ENCODE measurements at regions not wholly inside any gene's neighbourhood (a gene's known extent, or its start where the extent isn't known, plus 50 kb on each side); places are given as distances from the start of the nearest gene placed in this dataset.

GRCh38 chr1:228960705-228961104, 225.4 kb downstream of the RHOU start:
- no peak overlapping the region for H3K9ac ChIP-seq (ENCODE audit: low read depth, low read length)
- no peak overlapping the region for H3K4me3 ChIP-seq (ENCODE audit: low read length)
- H3K27ac ChIP-seq (ENCODE audit: low read length) = no peak overlapping the region
- H3K27me3 ChIP-seq (ENCODE audit: insufficient read depth, low read length) = no peaks in the 10 kb centered on the region
- H3K4me1 ChIP-seq (ENCODE audit: insufficient read depth, low read length) = peaks cover under 1% of the 10 kb centered on the region; the same call in 1 of the 2 replicates
- H3K36me3 ChIP-seq (ENCODE audit: insufficient read depth, low read depth, low read length) = no peaks in the 10 kb centered on the region
- no peaks in the 10 kb centered on the region for H3K9me3 ChIP-seq (ENCODE audit: insufficient read depth, low read depth, low read length)

- no peak overlapping the region for H3K27ac ChIP-seq (ENCODE audit: low read length)
- H3K36me3 ChIP-seq (ENCODE audit: insufficient read depth, low read depth, low read length) = no peaks in the 10 kb centered on the region
- H3K4me3 ChIP-seq (ENCODE audit: low read length) = no peak overlapping the region
- H3K9me3 ChIP-seq (ENCODE audit: insufficient read depth, low read depth, low read length) = no peaks in the 10 kb centered on the region
- H3K27me3 ChIP-seq (ENCODE audit: insufficient read depth, low read length) = no peaks in the 10 kb centered on the region
- H3K4me1 ChIP-seq (ENCODE audit: insufficient read depth, low read length) = no peaks in the 10 kb centered on the region
- H3K9ac ChIP-seq (ENCODE audit: low read depth, low read length) = no peak overlapping the region
These were observed 226.2 kb downstream of the RHOU start for GRCh38 chr1:228961511-228961910.

- H3K36me3 ChIP-seq (ENCODE audit: insufficient read depth, low read depth, low read length) = no peaks in the 10 kb centered on the region
- H3K27ac ChIP-seq (ENCODE audit: low read length) = no peak overlapping the region
- no peak overlapping the region for H3K4me3 ChIP-seq (ENCODE audit: low read length)
- no peaks in the 10 kb centered on the region for H3K9me3 ChIP-seq (ENCODE audit: insufficient read depth, low read depth, low read length)
- no peaks in the 10 kb centered on the region; the same call in 1 of the 2 replicates for H3K4me1 ChIP-seq (ENCODE audit: insufficient read depth, low read length)
- H3K27me3 ChIP-seq (ENCODE audit: insufficient read depth, low read length) = no peaks in the 10 kb centered on the region
- no peak overlapping the region for H3K9ac ChIP-seq (ENCODE audit: low read depth, low read length)
These were observed 228.5 kb downstream of the RHOU start for GRCh38 chr1:228963795-228964177.

GRCh38 chr1:228964178-228965089, 229.2 kb downstream of the RHOU start:
- Histone ChIP-seq H3K4me1 (ENCODE audit: insufficient read depth, low read length) (no peaks in the 10 kb centered on the region; the same call in 1 of the 2 replicates), H3K9me3 (ENCODE audit: insufficient read depth, low read depth, low read length) (no peaks in the 10 kb centered on the region), H3K36me3 (ENCODE audit: insufficient read depth, low read depth, low read length) (no peaks in the 10 kb centered on the region), H3K27ac (ENCODE audit: low read length) (no peak overlapping the region), H3K27me3 (ENCODE audit: insufficient read depth, low read length) (no peaks in the 10 kb centered on the region), H3K4me3 (ENCODE audit: low read length) (no peak overlapping the region), H3K9ac (ENCODE audit: low read depth, low read length) (no peak overlapping the region)

GRCh38 chr1:228968891-228969606, 233.8 kb downstream of the RHOU start:
- H3K4me1 ChIP-seq (ENCODE audit: insufficient read depth, low read length) = no peaks in the 10 kb centered on the region; the same call in 1 of the 2 replicates
- H3K27ac ChIP-seq (ENCODE audit: low read length) = no peak overlapping the region
- H3K4me3 ChIP-seq (ENCODE audit: low read length) = no peak overlapping the region
- H3K36me3 ChIP-seq (ENCODE audit: insufficient read depth, low read depth, low read length) = no peaks in the 10 kb centered on the region
- H3K9me3 ChIP-seq (ENCODE audit: insufficient read depth, low read depth, low read length) = no peaks in the 10 kb centered on the region
- no peaks in the 10 kb centered on the region for H3K27me3 ChIP-seq (ENCODE audit: insufficient read depth, low read length)
- H3K9ac ChIP-seq (ENCODE audit: low read depth, low read length) = no peak overlapping the region

- no peaks in the 10 kb centered on the region for H3K9me3 ChIP-seq (ENCODE audit: insufficient read depth, low read depth, low read length)
- no peak overlapping the region for H3K27ac ChIP-seq (ENCODE audit: low read length)
- H3K9ac ChIP-seq (ENCODE audit: low read depth, low read length) = no peak overlapping the region
- H3K4me1 ChIP-seq (ENCODE audit: insufficient read depth, low read length) = no peaks in the 10 kb centered on the region; the same call in 1 of the 2 replicates
- no peaks in the 10 kb centered on the region for H3K36me3 ChIP-seq (ENCODE audit: insufficient read depth, low read depth, low read length)
- H3K4me3 ChIP-seq (ENCODE audit: low read length) = no peak overlapping the region
- no peaks in the 10 kb centered on the region for H3K27me3 ChIP-seq (ENCODE audit: insufficient read depth, low read length)
These were observed 234.9 kb downstream of the RHOU start for GRCh38 chr1:228969953-228970800.

- Histone ChIP-seq H3K9ac (ENCODE audit: low read depth, low read length) (no peak overlapping the region), H3K4me3 (ENCODE audit: low read length) (no peak overlapping the region), H3K27me3 (ENCODE audit: insufficient read depth, low read length) (no peaks in the 10 kb centered on the region), H3K4me1 (ENCODE audit: insufficient read depth, low read length) (no peaks in the 10 kb centered on the region), H3K27ac (ENCODE audit: low read length) (no peak overlapping the region), H3K9me3 (ENCODE audit: insufficient read depth, low read depth, low read length) (no peaks in the 10 kb centered on the region), H3K36me3 (ENCODE audit: insufficient read depth, low read depth, low read length) (no peaks in the 10 kb centered on the region)
These were observed 237.3 kb downstream of the RHOU start for GRCh38 chr1:228972576-228972975.

- no peak overlapping the region for H3K4me3 ChIP-seq (ENCODE audit: low read length)
- no peaks in the 10 kb centered on the region for H3K27me3 ChIP-seq (ENCODE audit: insufficient read depth, low read length)
- no peak overlapping the region for H3K9ac ChIP-seq (ENCODE audit: low read depth, low read length)
- no peaks in the 10 kb centered on the region for H3K36me3 ChIP-seq (ENCODE audit: insufficient read depth, low read depth, low read length)
- no peaks in the 10 kb centered on the region for H3K4me1 ChIP-seq (ENCODE audit: insufficient read depth, low read length)
- no peak overlapping the region for H3K27ac ChIP-seq (ENCODE audit: low read length)
- no peaks in the 10 kb centered on the region for H3K9me3 ChIP-seq (ENCODE audit: insufficient read depth, low read depth, low read length)
These were observed 239.0 kb downstream of the RHOU start for GRCh38 chr1:228974273-228974672.

GRCh38 chr1:228975238-228975907, 240.1 kb downstream of the RHOU start:
- Histone ChIP-seq H3K9me3 (ENCODE audit: insufficient read depth, low read depth, low read length) (no peaks in the 10 kb centered on the region), H3K27ac (ENCODE audit: low read length) (no peak overlapping the region), H3K4me1 (ENCODE audit: insufficient read depth, low read length) (no peaks in the 10 kb centered on the region), H3K36me3 (ENCODE audit: insufficient read depth, low read depth, low read length) (no peaks in the 10 kb centered on the region), H3K27me3 (ENCODE audit: insufficient read depth, low read length) (no peaks in the 10 kb centered on the region), H3K9ac (ENCODE audit: low read depth, low read length) (no peak overlapping the region), H3K4me3 (ENCODE audit: low read length) (no peak overlapping the region)

- no peaks in the 10 kb centered on the region for H3K27me3 ChIP-seq (ENCODE audit: insufficient read depth, low read length)
- no peaks in the 10 kb centered on the region for H3K4me1 ChIP-seq (ENCODE audit: insufficient read depth, low read length)
- H3K27ac ChIP-seq (ENCODE audit: low read length) = no peak overlapping the region
- no peak overlapping the region for H3K9ac ChIP-seq (ENCODE audit: low read depth, low read length)
- no peaks in the 10 kb centered on the region for H3K9me3 ChIP-seq (ENCODE audit: insufficient read depth, low read depth, low read length)
- H3K36me3 ChIP-seq (ENCODE audit: insufficient read depth, low read depth, low read length) = no peaks in the 10 kb centered on the region
- no peak overlapping the region for H3K4me3 ChIP-seq (ENCODE audit: low read length)
These were observed 241.0 kb downstream of the RHOU start for GRCh38 chr1:228976316-228976715.

GRCh38 chr1:228977307-228977706, 242.0 kb downstream of the RHOU start:
- Histone ChIP-seq H3K36me3 (ENCODE audit: insufficient read depth, low read depth, low read length) (no peaks in the 10 kb centered on the region), H3K27me3 (ENCODE audit: insufficient read depth, low read length) (no peaks in the 10 kb centered on the region), H3K27ac (ENCODE audit: low read length) (no peak overlapping the region), H3K9ac (ENCODE audit: low read depth, low read length) (no peak overlapping the region), H3K4me3 (ENCODE audit: low read length) (no peak overlapping the region), H3K9me3 (ENCODE audit: insufficient read depth, low read depth, low read length) (no peaks in the 10 kb centered on the region), H3K4me1 (ENCODE audit: insufficient read depth, low read length) (no peaks in the 10 kb centered on the region)
